Left ventricle myocardium inferior (tissue), 1 donor: ENCODE measurements at regions not wholly inside any gene's neighbourhood (a gene's known extent, or its start where the extent isn't known, plus 50 kb on each side); places are given as distances from the start of the nearest gene placed in this dataset.

ENCODE experiments used
- DNase-seq: peaks from one replicate; pipeline ENCODE4 v3.0.0-alpha.2; 2020
- H3K27ac ChIP-seq: fragments of 200-600 bp; replicated peaks from 2 replicates; pipeline ENCODE4 v1.8.0; 2021
- H3K27me3 ChIP-seq: fragments of 200-600 bp; 2 replicates; pipeline ENCODE4 v1.8.0; 2021; ENCODE audit warnings: low read depth
- H3K36me3 ChIP-seq: fragments of 200-600 bp; 2 replicates; pipeline ENCODE4 v1.8.0; 2021
- H3K4me1 ChIP-seq: fragments of 200-600 bp; 2 replicates; pipeline ENCODE4 v1.8.0; 2021
- H3K4me3 ChIP-seq: fragments of 200-600 bp; 2 replicates; pipeline ENCODE4 v1.8.0; 2021; ENCODE audit warnings: mild to moderate bottlenecking, moderate library complexity
- H3K9me3 ChIP-seq: fragments of 200-600 bp; replicated peaks from 2 replicates; pipeline ENCODE4 v1.8.0; 2021
- intact Hi-C: fragments of 100-400 bp; cut with micrococcal nuclease; formaldehyde crosslinking; loops from one replicate; pipeline ENCODE4 v1.11.0; 2022
- TF ChIP-seq, protein P1 (sequence below): fragments of 200-600 bp; IDR thresholded peaks from 2 replicates; pipeline ENCODE4 v1.8.0; 2021; ENCODE audit warnings: antibody characterized with exemption, mild to moderate bottlenecking, borderline replicate concordance
- donor health status: DM: no; HTN: yes; CAD: no; lungs with severe emphysema.

DNA sequence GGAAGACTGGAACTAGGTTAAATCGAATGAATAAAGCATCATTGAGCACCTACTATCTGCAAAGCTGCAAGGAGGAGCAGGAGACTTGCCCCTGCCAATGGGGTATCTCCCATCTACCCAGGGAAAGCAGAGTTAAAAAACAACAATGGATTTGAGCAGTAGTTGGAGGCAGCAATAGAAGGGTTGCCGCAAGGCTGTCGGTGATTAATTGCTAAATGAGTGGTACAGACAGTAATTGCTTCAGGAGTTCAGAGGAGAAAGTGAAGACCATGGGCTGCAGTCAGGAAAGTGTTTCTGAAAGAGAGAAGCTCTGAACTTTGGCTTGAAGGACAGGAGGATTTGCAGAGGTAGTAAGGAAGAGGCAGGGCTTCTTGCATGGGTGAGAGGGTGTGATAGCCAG is 152.9 kb downstream of the ACTL8 start:
- peaks cover 5% of the 10 kb centered on the region for H3K9me3 ChIP-seq
- H3K27me3 ChIP-seq: peaks cover 32% of the 10 kb centered on the region
- no peak for DNase-seq
- H3K4me3 ChIP-seq: no peak overlapping the region
- intact Hi-C loops: no loop called here
- no peaks in the 10 kb centered on the region for H3K4me1 ChIP-seq
- H3K27ac ChIP-seq: no peak overlapping the region
- TF ChIP-seq, protein P1, sequence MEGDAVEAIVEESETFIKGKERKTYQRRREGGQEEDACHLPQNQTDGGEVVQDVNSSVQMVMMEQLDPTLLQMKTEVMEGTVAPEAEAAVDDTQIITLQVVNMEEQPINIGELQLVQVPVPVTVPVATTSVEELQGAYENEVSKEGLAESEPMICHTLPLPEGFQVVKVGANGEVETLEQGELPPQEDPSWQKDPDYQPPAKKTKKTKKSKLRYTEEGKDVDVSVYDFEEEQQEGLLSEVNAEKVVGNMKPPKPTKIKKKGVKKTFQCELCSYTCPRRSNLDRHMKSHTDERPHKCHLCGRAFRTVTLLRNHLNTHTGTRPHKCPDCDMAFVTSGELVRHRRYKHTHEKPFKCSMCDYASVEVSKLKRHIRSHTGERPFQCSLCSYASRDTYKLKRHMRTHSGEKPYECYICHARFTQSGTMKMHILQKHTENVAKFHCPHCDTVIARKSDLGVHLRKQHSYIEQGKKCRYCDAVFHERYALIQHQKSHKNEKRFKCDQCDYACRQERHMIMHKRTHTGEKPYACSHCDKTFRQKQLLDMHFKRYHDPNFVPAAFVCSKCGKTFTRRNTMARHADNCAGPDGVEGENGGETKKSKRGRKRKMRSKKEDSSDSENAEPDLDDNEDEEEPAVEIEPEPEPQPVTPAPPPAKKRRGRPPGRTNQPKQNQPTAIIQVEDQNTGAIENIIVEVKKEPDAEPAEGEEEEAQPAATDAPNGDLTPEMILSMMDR: no peak
- no peaks in the 10 kb centered on the region for H3K36me3 ChIP-seq

DNA sequence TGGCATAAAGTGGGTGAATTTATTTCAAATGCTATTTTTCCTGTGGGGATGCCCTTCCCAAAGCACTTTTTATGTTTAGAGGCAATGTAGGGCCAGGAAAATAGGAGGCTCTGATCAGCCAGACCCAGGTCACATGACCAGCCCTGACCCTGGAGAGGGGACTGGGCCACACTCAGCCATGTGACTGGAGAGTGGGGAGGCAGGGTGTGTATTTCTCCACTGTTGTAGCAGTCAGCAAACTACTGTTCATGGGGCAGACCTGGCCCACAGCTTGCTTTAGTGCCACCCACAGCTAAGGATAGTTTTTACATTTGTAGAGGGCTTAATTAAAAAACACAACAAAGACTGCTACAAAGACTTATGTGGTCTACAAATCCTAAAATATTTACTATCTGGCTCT is 153.8 kb downstream of the ACTL8 start:
- Histone ChIP-seq H3K36me3 (no peaks in the 10 kb centered on the region), H3K27me3 (peaks cover 41% of the 10 kb centered on the region), H3K27ac (no peak overlapping the region), H3K4me1 (no peaks in the 10 kb centered on the region), H3K4me3 (no peak overlapping the region), H3K9me3 (peaks cover 5% of the 10 kb centered on the region)
- no peak for DNase-seq
- intact Hi-C loops: no loop called here
- TF ChIP-seq, protein P1: no peak

DNA sequence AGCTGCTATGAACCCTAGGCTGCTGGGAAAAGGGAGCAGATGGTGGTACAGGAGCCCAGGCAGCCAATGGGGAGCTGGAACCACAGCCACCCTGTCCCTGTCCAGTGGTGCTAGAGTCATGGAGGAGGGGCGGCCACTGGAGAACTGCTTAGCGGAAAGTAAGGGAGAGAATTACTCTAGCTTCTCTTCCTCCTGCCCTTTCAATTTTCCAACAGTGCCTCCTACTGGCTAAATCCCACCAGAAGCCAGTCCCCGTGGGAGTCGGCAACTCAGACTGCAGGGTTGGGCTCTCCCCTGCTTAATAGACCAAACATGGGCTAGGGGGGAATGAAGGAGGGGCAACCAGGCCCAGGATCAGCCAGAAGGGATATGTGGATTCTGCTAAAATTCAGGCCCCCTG is 154.5 kb downstream of the ACTL8 start:
- H3K4me1 ChIP-seq: no peaks in the 10 kb centered on the region
- H3K27ac ChIP-seq: no peak overlapping the region
- H3K27me3 ChIP-seq: peaks cover 46% of the 10 kb centered on the region
- H3K9me3 ChIP-seq: peaks cover 5% of the 10 kb centered on the region
- TF ChIP-seq, protein P1: peak; percentile 54
- no peak overlapping the region for H3K4me3 ChIP-seq
- H3K36me3 ChIP-seq: no peaks in the 10 kb centered on the region
- DNase-seq: no peak
- intact Hi-C loops: no loop called here

DNA sequence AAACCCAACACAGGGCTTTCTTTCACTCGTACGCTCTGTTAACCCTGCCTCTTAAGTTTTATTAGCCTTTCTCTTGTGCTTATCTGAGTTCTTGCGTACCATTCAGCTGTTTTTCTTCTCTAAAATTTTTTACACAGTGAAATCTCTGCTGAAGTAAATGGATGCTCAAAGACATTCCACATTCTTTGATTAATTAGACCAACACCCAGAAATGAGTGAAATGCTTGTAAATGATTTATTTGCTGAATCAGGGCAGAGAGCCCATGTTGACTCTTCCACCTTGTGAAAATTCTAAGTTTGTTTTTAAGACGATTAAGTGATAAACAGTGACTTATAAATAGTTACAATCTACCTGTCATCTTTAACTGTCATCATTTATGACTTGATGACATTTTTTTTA is 156.7 kb downstream of the ACTL8 start:
- Histone ChIP-seq H3K27ac (no peak overlapping the region), H3K27me3 (peaks cover 58% of the 10 kb centered on the region), H3K36me3 (no peaks in the 10 kb centered on the region), H3K9me3 (no peaks in the 10 kb centered on the region), H3K4me3 (no peak overlapping the region), H3K4me1 (no peaks in the 10 kb centered on the region)
- intact Hi-C loops: no loop called here
- DNase-seq: no peak
- TF ChIP-seq, protein P1: no peak

DNA sequence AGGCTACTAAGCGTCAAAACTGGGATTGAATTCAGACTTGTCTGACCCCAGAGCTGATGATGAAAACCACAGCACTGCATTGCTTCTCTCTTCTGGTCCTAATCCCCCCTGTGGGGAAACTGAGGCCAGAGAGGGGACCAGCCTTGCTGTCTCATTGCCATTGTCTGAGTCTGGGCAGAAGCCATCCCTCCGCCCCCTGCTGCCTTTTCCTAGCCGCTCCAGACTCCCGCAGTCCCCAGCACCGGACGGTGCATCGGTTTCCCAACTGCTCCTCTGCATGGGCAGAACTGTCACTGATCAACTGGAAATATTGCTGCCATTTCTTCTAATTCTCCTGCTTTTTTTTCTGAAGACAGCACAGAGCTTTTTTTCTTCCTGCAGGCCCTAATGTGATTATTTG is 157.4 kb downstream of the ACTL8 start:
- DNase-seq: no peak
- Histone ChIP-seq H3K4me3 (no peak overlapping the region), H3K4me1 (no peaks in the 10 kb centered on the region), H3K9me3 (no peaks in the 10 kb centered on the region), H3K27me3 (peaks cover 65% of the 10 kb centered on the region), H3K27ac (no peak overlapping the region), H3K36me3 (no peaks in the 10 kb centered on the region)
- intact Hi-C loops: no loop called here
- TF ChIP-seq, protein P1: no peak
